H1 (cell line): ENCODE measurements at regions not wholly inside any gene's neighbourhood (a gene's known extent, or its start where the extent isn't known, plus 50 kb on each side); places are given as distances from the start of the nearest gene placed in this dataset.

ENCODE experiments used
- CTCF ChIP-seq, 3 experiments: IDR thresholded peaks; 1 replicate in 2 of 3; 2 replicates in 1 of 3; pipeline versions ENCODE4 v1.5.1 to v1.6.1; 2011; ENCODE audit warnings: low read length in 3 of 3, mild to moderate bottlenecking in 3 of 3, inconsistent platforms in 2 of 3, low read depth in 1 of 3, moderate library complexity in 1 of 3; ENCODE audit not compliant: insufficient read depth in 1 of 3; ENCODE audit errors: control extremely low read depth in 1 of 3
- KDM5A ChIP-seq: fragments of 200-600 bp; IDR thresholded peaks from 2 replicates; pipeline ENCODE4 v1.7.1; 2012; ENCODE audit warnings: mild to moderate bottlenecking, low read length, inconsistent platforms, mixed read lengths
- POLR2A ChIP-seq, 2 experiments: IDR thresholded peaks; 1 replicate in 1 of 2; 2 replicates in 1 of 2; pipeline ENCODE4 v1.6.1; 2011; ENCODE audit warnings: low read depth in 2 of 2, low read length in 2 of 2, mild to moderate bottlenecking in 2 of 2; ENCODE audit errors: control extremely low read depth in 1 of 2
- POLR2AphosphoS5 ChIP-seq: IDR thresholded peaks from 2 replicates; pipeline ENCODE4 v1.6.1; 2011; ENCODE audit warnings: low read depth, low read length
- SIRT6 ChIP-seq: IDR thresholded peaks from one replicate; pipeline ENCODE4 v1.7.1; 2012; ENCODE audit warnings: low read length, inconsistent platforms
- TAF1 ChIP-seq: IDR thresholded peaks from 2 replicates; pipeline ENCODE4 v1.6.1; 2011; ENCODE audit warnings: mild to moderate bottlenecking, low read depth, low read length

- no peak for TF ChIP-seq CTCF (IDR thresholded peaks at IDR 0.05; ENCODE audit: control extremely low read depth in 1 of 3, insufficient read depth in 1 of 3, low read depth in 1 of 3, low read length in 3 of 3)
- TF ChIP-seq POLR2AphosphoS5 = no peak
- TF ChIP-seq TAF1 = no peak
- no peak for TF ChIP-seq POLR2A (IDR thresholded peaks at IDR 0.05; ENCODE audit: control extremely low read depth in 1 of 2, low read depth in 2 of 2, low read length in 2 of 2)
- no peak for TF ChIP-seq KDM5A
- no peak for TF ChIP-seq SIRT6
Measured at GRCh38 chr18:4734903-4735302, 279.8 kb upstream of the DLGAP1 start.
